Esophagus (tissue), 2 donors: ENCODE measurements at regions not wholly inside any gene's neighbourhood (a gene's known extent, or its start where the extent isn't known, plus 50 kb on each side); places are given as distances from the start of the nearest gene placed in this dataset.
A peak's percentile ranks its signal among the peaks of the same experiment; 100 is the strongest.

Experiments
- H3K27ac ChIP-seq, 2 donors: one replicate each; pipeline ENCODE4 v1.5.1; 2013; ENCODE audit warnings: low read depth in 2 of 2, mild to moderate bottlenecking in 2 of 2, inconsistent platforms in 1 of 2, low read length in 1 of 2, moderate library complexity in 1 of 2
- H3K27me3 ChIP-seq, 2 donors: one replicate each; pipeline ENCODE4 v1.6.1; 2013; ENCODE audit warnings: low read length in 2 of 2, control low read depth in 1 of 2, mild to moderate bottlenecking in 1 of 2; ENCODE audit not compliant: insufficient read depth in 2 of 2, control insufficient read depth in 1 of 2
- H3K36me3 ChIP-seq, 2 donors: one replicate each; pipeline ENCODE4 v1.6.1; 2013; ENCODE audit warnings: low read length in 1 of 2; ENCODE audit not compliant: control insufficient read depth in 2 of 2, insufficient read depth in 2 of 2
- H3K4me1 ChIP-seq, 2 donors: one replicate each; pipeline ENCODE4 v1.6.1; 2013; ENCODE audit warnings: low read length in 1 of 2; ENCODE audit not compliant: control insufficient read depth in 2 of 2, insufficient read depth in 2 of 2
- H3K4me3 ChIP-seq, 2 donors: one replicate each; pipeline ENCODE4 v1.5.1; 2013; ENCODE audit warnings: low read length in 2 of 2, mild to moderate bottlenecking in 2 of 2, low read depth in 1 of 2, moderate library complexity in 1 of 2
- H3K9me3 ChIP-seq, 2 donors: one replicate each; pipeline ENCODE4 v1.6.1; 2013; ENCODE audit warnings: mild to moderate bottlenecking in 2 of 2, low read depth in 1 of 2, low read length in 1 of 2, moderate library complexity in 1 of 2; ENCODE audit not compliant: control insufficient read depth in 2 of 2, insufficient read depth in 1 of 2
- WGBS, 2 donors: extraction: QIAGEN DNeasy Blood & Tissue Kit; methylation state at CpG; one replicate each; pipeline ENCODE4 v1.1.7; 2013; 5-methylcytosine and 5-hydroxymethylcytosine counted together
- donor health status: healthy with polysubstance abuse.
- donor health status: Bipolar disorder and iron deficiency.

GRCh38 chr11:129620237-129621104 is 195.2 kb upstream of the TMEM45B start:
- WGBS, 2 donors: 57 to 70% methylated on average over 12 of the region's 12 CpGs
- H3K9me3 ChIP-seq: peaks cover 0 to 3% of the 10 kb centered on the region in 2 donors

GRCh38 chr11:129625930-129626329 is 189.7 kb upstream of the TMEM45B start:
- peak overlapping the region; percentile 76 to 96 for H3K27ac ChIP-seq
- WGBS, 2 donors: 37 to 50% methylated on average over 6 of the region's 6 CpGs
- peak overlapping the region in 1 of 2 donors; percentile 11 for H3K4me3 ChIP-seq
- no peaks in the 10 kb centered on the region for H3K36me3 ChIP-seq
- no peaks in the 10 kb centered on the region for H3K27me3 ChIP-seq
- H3K4me1 ChIP-seq: peaks cover 0 to 7% of the 10 kb centered on the region in 2 donors
- no peaks in the 10 kb centered on the region for H3K9me3 ChIP-seq

More at GRCh38 chr11:129620237-129621104, 195.2 kb upstream of the TMEM45B start:
- H3K27ac ChIP-seq: peak overlapping the region; percentile 78 to 82
- H3K27me3 ChIP-seq: no peaks in the 10 kb centered on the region
- peaks cover 0 to 20% of the 10 kb centered on the region in 2 donors for H3K4me1 ChIP-seq
- no peak overlapping the region for H3K4me3 ChIP-seq
- peaks cover 0 to 2% of the 10 kb centered on the region in 2 donors for H3K36me3 ChIP-seq

DNA sequence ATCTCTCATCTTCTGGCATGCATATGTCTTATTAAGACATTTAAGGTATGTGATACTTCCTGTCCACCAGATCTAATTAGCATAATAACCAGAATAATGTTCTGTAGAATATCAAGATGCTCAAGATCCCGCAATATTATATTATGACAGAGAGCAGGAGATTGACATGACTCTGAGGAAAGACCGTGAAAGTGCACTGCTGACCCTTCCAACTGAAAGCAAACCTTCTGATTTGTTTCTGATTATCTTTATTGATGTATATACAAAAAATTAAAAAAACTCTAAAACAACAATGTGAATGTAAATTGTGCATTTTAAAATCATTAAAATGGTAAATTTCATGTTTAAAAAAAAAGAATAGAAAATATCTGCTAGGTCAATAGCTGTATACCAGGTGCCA is 184.4 kb upstream of the TMEM45B start:
- H3K27ac ChIP-seq: no peak overlapping the region
- H3K36me3 ChIP-seq: no peaks in the 10 kb centered on the region
- H3K4me1 ChIP-seq: no peaks in the 10 kb centered on the region
- H3K27me3 ChIP-seq: no peaks in the 10 kb centered on the region
- 92 to 93% methylated on average over 2 of the region's 2 CpGs for WGBS, 2 donors
- no peak overlapping the region for H3K4me3 ChIP-seq
- H3K9me3 ChIP-seq: no peaks in the 10 kb centered on the region

DNA sequence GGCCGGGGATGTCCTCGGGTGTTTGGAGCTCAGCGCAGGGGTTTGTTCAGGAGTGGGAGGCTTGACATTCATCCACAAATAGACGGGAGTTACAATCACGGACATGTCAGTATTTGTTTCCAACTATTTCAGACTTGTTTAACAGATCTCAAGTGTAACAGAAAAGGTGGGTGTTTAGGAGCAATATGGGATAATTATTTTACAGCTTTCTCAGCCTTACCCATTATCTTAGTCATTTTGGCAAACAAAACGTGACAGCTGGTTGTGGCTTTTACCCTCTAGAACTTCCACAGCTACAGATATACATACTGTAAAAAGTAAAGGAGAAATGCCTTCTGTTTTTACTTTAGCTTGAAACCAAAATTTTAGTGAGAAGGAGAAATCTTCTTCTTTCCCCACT is 178.7 kb upstream of the TMEM45B start:
- WGBS, 2 donors: 41 to 45% methylated on average over 6 of the region's 6 CpGs
- Histone ChIP-seq H3K36me3 (no peaks in the 10 kb centered on the region), H3K27ac (peak overlapping the region; percentile 80 to 88), H3K9me3 (no peaks in the 10 kb centered on the region), H3K27me3 (no peaks in the 10 kb centered on the region), H3K4me3 (no peak overlapping the region), H3K4me1 (peaks cover 2 to 7% of the 10 kb centered on the region in 2 donors)

- H3K36me3 ChIP-seq: no peaks in the 10 kb centered on the region
- H3K4me3 ChIP-seq: no peak overlapping the region
- peak overlapping the region; percentile 87 to 89 for H3K27ac ChIP-seq
- H3K27me3 ChIP-seq: no peaks in the 10 kb centered on the region
- no peaks in the 10 kb centered on the region for H3K9me3 ChIP-seq
- 56 to 64% methylated on average over 6 of the region's 6 CpGs for whole genome bisulfite sequencing, 2 donors
- H3K4me1 ChIP-seq: peaks cover 2 to 7% of the 10 kb centered on the region in 2 donors
Measured at GRCh38 chr11:129637473-129637872, 178.2 kb upstream of the TMEM45B start.

DNA sequence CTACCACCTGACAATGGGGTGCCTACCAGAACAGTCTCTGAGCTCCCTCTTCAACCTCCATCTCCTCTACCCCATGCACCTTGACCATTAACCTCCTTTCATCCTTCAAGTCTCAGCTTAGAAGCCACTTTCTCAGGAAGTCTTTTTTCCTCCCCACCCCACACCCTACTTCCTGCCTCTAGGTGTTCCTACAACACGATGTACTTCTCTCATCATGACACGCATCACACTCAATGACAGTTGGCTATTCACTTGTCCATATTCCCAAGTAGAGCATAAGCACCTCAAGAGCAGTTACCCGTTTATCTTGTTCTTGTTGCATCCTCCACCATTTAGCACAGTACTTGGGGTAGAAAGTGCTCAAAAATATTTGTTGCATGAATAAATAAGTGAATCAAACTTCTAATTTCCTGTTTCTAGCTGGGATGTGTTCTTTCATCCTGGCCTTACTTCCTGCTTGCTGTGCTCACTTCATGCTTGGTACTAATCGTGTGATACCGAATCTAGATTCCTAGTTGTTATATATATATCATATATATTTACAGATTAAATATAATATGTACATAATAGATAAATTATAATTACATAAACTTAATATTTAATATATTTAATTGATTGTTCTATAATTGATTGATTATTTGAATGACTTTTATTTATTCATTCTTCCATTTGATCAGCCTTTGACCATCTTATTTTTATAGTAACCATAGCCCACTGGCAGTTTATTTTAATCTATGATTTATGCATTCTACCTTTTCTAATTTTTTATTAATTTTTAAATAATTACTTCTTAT is 177.5 kb upstream of the TMEM45B start:
- Histone ChIP-seq H3K36me3 (no peaks in the 10 kb centered on the region), H3K27me3 (no peaks in the 10 kb centered on the region), H3K9me3 (no peaks in the 10 kb centered on the region), H3K4me3 (no peak overlapping the region), H3K4me1 (peaks cover 2 to 9% of the 10 kb centered on the region in 2 donors), H3K27ac (peak overlapping the region; percentile 87 to 89)
- 56 to 68% methylated on average over 5 of the region's 5 CpGs for WGBS, 2 donors

DNA sequence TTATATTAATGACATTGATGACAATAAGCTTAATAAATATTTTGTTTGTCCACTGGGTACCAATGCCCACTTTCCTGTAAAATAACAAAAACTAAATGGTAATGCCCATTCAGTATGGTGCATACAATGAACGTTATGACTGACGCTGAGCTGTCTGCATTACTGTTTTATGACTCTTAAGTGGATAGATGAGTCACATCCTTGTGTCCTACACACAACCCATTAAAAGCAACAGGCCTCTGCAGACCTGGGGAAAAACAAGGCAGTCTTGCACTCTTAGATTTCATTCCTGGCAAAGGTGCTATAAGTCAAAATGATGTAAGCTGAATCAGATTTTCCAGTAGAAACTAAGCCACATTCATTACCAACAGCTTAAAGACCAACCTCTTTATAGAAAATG is 176.3 kb upstream of the TMEM45B start:
- Histone ChIP-seq H3K27me3 (no peaks in the 10 kb centered on the region), H3K4me3 (no peak overlapping the region), H3K36me3 (no peaks in the 10 kb centered on the region), H3K9me3 (no peaks in the 10 kb centered on the region), H3K4me1 (peaks cover 2 to 9% of the 10 kb centered on the region in 2 donors), H3K27ac (peak overlapping the region; percentile 54 to 67)
- 40 to 45% methylated on average over 2 of the region's 2 CpGs for WGBS, 2 donors

DNA sequence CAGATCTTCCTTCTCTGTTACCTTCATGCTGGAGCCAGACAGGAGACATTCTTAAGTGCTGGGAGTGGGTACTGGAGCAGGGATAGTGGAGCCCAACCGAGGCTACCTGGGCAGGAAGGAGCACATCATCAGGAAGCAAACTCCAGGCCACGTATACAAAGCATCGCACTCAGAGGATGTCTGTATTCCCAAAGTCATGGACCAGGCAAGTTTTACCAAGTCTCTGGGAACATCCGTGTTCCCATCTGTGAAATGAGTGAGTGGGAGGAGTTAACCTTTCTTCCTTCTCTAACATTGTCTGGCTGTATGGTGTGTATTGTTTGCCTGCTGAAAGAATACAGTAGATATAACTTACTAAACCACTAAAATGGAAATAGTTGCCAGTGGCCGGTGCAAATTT is 175.0 kb upstream of the TMEM45B start:
- H3K4me3 ChIP-seq: no peak overlapping the region
- no peaks in the 10 kb centered on the region for H3K36me3 ChIP-seq
- H3K9me3 ChIP-seq: no peaks in the 10 kb centered on the region
- peaks cover 2 to 9% of the 10 kb centered on the region in 2 donors for H3K4me1 ChIP-seq
- H3K27me3 ChIP-seq: no peaks in the 10 kb centered on the region
- WGBS, 2 donors: 65 to 74% methylated on average over 5 of the region's 5 CpGs
- peak overlapping the region; percentile 76 to 87 for H3K27ac ChIP-seq

- Histone ChIP-seq H3K36me3 (no peaks in the 10 kb centered on the region), H3K4me1 (peaks cover 2 to 9% of the 10 kb centered on the region in 2 donors), H3K9me3 (no peaks in the 10 kb centered on the region), H3K27me3 (no peaks in the 10 kb centered on the region), H3K4me3 (no peak overlapping the region), H3K27ac (peak overlapping the region; percentile 92 to 97)
- 43 to 60% methylated on average over 6 of the region's 6 CpGs for WGBS, 2 donors
Measured at GRCh38 chr11:129643031-129643721, 172.5 kb upstream of the TMEM45B start.
